ENCODE measurements at regions not wholly inside any gene's neighbourhood (a gene's known extent, or its start where the extent isn't known, plus 50 kb on each side); places are given as distances from the start of the nearest gene placed in this dataset.

DNA sequence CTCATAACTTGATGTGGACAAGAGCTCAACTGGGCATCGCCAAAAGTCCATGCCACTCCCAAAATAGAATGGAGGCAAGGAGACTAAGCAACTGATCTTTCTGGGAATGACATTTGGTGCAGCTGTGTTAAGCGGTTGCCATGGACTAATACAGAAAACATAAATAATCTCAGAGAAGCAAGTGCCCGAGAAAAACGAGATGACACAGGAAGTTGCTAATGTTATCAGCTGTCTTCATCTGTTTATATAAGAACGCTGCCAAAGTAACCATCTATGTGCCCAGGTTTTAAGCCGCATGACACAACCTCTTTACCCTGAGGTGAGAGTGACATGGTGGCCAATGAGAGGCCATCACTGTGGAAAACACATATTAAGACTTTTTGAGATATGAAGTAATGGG, 54.9 kb upstream of the SACS start:
- DNase-seq = no peak

DNA sequence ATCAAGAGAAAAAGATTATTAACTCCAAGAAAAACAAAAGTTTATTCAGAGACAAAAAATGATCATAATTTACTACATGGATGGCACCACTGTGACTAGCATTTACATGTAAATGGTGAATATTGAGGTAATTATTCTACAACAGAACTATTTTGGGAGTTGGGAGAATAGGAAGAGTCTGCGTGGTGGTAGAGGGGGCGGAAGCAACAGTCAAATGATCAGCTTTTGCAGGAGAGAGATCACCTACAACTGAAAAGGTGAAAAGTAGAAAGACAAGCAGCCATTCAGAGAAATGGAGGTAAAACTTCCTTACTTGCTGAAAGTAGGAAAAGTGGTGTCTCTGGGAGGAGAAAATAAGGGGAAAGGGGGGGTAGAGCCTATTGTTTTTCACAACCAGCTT, 62.8 kb upstream of the SACS start:
- DNase-seq = no peak

DNA sequence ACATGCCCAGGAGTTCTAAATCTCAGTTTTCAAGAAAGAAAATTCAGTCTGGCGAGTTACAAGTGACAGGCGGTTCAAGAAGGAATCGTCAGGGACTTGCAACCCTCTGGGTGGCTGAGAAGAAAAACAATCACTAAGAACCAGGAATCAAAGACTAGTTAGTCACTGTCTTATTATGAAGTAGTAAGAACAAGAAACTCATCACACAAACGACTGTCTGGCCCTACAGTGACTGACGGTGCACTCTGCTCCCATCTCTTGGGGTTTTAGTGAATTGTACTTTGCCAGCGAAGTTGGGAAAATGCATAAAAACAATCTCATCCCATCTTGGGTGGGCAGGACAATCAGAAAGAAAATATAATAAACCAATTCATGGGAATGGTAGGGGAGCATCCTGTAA, 63.7 kb upstream of the SACS start:
- DNase-seq = no peak

DNA sequence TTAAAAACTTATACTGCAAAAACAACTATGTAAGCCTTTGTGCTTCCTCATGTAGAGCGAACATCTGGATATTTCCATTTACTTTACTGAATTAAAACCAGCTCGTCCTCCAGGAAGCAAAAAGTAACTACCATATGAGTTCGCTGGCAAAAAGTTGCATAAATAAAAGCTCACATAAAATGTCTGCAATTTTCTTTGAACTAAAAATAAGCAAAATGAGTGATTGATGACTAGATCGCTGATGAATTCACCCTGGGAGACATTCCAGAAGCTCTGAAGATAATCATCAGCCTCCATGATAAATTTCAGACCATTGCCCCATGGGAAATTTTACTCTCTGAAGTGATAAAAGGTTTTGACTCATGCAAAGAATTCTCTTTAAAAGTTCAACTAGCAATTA, 67.3 kb upstream of the SACS start:
- DNase-seq = no peak

DNA sequence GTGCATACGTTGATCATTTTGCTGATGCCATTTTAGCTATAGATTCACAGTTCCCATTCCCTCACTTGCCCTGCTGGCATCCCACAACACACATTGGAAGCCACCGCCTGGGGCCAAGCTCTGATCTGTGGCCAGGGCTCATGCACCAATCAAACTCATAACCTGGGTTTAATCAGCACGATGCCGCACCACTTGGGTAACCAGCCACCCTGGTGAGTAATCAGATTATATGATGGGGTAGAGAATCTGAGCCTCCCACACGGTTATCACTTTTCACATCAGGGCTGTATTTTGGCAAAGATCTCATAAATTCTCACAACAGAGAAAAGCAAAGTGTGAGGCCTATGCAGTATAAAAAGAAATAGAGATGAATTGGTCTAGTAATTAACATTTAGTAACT, 66.0 kb upstream of the TNFRSF19 start:
- DNase-seq = no peak

DNA sequence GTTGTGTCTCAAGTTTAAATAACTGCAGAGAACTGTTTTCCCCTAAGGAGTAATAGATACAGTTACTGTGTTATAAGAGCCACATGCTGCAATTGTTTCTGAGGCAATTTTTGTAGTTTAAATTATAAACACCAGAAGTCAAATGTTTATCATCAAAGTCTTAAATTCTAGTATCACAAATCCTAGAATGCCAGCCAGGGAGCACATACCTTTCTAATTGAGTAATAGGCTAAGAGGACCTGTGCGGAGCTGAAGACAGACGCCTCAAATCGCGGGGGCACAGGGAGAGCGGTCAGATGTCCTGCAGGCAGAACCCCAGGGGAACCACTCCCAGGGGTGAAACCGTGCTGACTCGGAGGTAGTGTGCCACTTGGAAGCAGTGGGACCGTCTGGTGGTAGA, 65.2 kb upstream of the TNFRSF19 start:
- DNase-seq = no peak

DNA sequence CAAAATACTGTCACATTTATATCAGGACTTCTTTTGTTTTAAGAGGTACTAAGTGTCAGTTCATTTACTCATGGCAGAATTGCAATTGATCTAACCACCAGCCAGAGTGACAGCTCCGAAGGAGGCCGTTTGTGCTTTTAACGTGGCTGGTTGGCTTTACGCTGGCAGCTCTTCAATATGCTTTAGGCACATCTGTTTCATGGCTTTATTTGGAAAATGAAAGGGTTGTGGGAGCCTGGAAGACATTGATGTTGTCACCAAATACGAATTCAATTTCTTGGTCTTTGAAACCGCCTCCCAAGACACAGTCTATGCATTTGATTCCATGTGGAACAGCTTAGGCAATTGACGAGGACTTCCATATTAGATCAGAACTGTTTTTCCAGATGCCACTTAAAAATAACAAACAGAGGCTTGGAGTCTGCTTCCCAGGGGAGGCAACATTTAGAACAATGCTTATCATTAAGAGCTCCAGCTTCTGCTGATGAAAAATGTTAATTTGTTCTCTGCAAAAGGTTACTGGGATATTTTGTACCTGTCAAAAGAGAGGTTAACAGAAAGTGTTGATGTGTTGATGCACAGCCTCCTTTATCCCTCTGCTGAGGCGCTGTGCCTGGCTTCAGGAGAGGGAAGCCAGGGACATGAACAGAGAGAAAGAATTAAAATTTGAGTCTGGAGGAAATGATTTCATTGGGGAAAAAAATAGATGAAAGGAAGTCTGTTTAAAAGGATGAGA, 64.0 kb upstream of the TNFRSF19 start:
- no peak for DNase-seq

DNA sequence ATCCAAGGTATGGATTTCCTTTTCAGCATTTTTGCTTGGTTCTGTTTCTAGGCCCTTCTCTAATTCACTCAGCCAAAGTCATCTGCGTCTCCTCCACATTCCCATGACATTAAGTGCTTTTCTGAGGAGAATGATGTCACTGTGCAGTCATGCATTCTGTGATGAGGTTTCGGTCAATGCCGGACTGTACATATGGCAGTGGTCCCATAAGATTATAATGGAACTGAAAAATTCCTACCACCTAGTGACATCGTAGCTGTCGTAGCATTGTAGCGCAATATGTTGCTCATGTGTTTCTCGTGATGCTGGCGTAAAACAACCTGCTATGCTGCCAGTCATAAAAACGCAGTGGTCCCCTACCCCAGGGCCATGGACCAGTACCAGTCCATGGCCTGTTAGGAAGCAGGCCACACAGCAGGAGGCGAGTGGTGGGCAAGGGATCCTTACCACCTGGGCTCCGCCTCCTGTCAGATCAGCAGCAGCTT, 63.4 kb upstream of the TNFRSF19 start:
- no peak for DNase-seq

DNA sequence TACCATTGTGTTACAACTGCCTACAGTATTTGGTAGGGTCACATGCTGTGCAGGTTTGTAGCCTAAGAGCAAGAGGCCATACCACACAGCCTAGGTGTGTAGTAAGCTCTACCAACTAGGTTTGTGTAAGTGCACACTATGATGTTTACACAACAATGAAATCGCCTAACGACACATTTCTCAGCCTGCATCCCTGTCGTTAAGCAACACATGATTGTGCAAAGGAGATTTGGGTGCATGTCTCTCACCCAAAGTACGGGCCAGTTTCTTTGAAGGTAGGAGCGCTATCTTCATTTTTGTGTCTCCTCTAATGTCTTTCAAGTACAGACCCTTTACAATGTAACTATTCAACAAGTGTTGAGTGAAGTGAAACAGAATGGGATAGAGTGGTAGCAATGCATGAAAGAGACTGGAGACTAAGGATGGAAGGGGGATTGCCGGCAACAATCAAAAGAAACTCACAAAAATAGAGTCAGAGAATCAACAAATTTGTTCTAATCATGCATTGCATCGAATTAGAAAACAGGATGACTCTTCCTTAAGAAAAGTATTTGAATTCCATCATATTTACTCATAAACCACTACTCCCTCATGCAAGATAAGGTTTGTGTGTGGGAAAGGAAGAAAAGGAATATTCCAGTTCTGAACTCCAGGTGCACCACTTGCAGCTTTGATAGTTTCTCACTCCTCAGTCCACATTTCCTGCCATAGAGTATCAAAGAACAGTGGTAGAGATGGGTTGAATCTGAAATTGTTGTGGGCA, 60.2 kb upstream of the TNFRSF19 start:
- no peak for DNase-seq

DNA sequence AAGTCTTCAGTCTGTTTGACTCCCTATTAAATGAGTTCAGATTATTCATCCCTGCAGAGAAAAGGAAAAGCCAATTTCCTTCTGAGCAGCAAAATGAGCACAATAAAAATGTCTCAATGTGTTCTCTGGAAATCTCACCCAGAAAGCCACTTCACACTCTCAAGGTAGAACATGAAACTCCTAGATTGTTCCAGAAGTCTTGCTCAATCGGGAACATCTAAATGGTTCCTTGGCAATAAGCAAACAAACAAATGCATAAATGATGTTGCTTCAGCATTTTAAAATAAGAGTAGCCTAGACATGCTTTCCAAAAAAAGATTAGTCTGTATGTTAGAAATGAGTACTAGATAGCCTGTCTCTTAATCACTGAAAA, 59.7 kb upstream of the TNFRSF19 start:
- no peak for DNase-seq

DNA sequence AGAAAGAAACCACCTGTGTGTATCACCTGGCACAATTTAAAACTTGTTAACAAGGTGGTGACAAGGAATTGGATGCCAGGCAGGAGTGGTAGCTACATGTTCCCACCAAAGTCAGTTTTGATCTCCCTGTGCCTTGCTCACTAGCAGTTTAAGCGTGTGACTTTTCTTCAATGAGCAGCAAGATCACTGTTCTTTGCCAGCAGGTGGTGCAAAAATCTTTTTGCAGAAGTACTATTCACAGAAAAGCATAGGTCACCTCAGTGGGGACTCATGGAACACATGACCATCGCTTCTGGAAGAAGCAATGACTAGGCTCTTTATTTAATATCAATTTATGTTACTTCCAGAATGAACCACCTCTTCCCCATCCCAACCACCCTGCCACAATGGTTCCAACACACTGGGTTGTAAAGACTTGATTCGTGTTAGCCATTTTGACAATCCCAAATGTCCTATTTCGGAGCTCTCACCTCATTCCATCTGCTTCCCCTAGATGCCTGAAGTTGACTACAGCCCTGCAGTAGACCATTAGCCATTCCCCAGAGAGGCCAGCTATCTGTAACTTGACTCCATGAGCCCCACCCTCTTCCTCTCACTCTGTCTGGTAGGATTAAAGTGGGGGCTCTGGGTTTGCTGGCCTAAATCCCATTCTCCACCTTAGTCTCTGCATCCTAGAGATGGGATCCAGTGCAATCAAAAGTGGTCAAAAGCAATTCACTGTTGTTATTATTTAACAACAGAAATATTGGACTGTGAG, 59.1 kb upstream of the TNFRSF19 start:
- peak; percentile 15 to 20 for DNase-seq

DNA sequence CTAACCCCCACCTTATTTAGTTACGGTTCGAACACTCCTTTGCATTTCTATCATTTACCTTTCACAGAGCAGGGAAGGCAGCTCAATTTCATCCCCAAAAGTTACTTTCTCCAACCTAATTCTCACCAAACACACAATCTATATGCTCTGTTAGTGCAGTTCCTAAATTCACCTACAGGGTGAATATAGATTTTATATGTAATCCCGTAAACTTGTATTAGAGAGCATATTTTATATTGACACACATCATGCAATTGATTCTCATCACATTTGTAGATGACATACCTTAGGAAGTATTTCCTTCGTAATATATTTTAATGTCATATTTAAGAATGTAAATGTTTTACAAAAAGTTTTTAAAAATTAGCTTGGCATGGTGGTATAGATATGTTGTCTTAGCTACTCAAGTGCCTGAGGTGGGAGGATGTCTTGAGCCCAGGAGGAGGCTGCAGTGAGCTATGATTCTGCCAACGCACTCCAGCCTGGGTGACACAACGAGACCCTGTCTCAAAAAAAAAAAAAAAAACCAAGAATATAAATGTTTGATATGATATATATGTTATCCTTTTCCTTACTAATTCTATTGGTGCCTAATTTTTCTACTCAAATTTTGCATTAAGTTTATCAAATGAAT, 57.3 kb upstream of the TNFRSF19 start:
- no peak for DNase-seq

DNA sequence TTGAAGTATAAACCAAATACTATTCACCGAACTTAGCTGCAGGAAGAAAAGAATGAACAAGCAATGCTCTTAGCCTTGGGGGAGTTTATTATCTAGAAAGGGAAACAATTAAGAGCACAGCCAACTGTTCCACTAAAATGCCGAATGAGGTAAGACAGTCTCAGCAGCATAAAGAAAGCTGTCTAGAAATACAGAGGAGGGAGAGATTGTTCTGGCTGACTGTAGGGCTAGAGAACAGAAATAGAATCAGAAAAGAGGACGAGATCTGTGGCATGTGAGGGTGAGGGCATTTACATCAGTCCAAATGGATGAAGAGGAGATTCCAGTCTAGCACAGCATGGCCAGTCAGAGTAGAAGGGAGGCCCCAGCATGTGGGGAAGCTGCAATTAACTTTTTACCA, 56.8 kb upstream of the TNFRSF19 start:
- no peak for DNase-seq

DNA sequence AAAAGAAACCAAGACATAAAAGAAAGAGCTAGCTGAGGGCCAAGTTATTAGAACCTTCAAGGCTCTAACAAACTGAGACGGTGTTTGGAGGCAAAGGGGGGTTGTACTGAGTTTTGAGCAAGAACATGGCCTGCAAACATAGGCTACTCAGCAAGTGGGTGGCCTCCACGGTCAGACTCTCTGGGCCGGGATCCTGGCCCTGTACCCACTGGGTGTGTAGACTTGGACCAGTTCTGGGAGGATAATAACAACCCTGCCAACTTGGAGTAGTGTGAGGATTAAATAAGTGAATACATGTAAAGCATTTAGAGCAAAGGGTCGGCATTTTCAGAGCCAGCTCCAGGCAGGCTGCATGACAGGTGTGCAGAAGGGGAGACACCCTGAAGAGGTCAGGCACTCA, 56.1 kb upstream of the TNFRSF19 start:
- DNase-seq = no peak

DNA sequence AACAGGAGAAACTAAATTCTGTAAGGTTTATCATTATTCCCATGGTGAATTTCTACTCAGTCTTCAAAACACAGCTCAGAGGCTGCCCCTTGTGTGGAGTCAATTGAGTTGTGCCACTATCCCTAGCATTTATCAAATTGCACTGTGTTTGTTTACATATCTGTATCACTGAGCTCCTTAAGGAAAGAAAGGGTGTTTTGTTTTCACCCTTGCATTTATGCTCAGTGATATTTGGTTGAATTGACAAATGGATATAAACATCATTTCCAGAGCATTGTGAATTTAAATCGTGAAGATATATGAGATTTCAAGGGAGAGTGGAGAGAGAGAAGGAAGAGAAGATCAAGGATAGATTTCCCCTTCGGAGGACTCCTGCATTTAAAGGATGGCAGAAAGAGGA, 55.1 kb upstream of the TNFRSF19 start:
- DNase-seq = no peak

DNA sequence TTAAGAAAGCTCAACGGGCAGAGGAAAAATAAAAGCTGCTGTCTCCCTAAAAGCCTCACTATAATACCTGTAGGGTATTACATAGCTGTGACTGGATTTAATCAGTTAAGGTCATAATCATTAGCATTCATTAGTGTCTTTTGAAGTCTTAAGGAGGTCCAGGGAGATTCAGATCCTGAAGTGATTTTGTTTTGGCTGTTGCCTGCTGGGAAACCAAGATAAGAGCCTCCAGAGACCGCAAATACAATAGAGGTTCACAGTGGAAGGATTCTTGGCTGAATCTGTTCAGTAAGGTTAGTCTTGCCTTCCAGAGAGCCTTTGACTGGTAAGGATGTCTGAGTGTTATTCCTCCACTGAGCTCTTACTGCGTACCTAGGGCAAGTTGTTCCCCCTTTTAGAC, 54.0 kb upstream of the TNFRSF19 start:
- no peak for DNase-seq

DNA sequence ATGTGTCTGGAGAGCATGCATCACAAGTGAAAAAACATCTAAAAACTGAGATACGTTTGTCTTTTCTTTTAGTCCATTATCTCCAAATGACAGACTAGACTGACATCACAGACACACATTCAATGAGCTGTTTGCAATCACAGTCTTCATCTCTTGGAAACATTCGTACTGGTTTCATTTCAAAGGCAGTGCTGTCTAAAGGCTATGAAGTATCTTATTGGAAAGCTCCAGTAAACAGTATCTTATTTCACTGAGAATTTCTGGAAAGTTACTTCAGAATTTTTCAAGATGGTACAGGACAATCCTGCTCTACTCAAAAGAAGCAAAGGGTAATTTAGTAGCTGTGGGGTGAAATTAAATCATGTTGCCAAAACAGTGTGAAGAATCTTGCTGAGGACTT, 53.5 kb upstream of the TNFRSF19 start:
- DNase-seq = no peak

DNA sequence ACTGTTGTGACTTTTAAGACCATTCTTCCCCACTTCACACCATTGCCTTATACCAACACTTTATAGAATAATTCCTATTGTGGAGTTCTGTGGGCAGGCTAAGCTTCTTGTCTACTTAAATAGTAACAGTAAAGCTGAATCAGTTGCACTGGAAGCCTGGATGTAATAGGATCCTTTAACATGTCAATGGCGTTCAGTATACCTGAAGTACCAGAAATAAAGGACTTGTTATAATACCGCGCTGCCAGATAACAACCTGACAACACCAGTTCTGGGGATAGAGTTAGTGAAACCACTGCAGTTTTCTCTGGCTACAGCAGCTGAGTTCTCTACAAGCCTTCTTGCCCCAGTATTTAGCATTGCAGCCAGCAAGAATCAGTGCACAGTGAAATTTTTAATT, 52.0 kb upstream of the TNFRSF19 start:
- no peak for DNase-seq

All from inflammatory macrophage treated with lipopolysaccharide for 1 hour (primary cell).